H1 (cell line): ENCODE measurements at regions not wholly inside any gene's neighbourhood (a gene's known extent, or its start where the extent isn't known, plus 50 kb on each side); places are given as distances from the start of the nearest gene placed in this dataset.

ENCODE experiments used
- JUN ChIP-seq: IDR thresholded peaks from 2 replicates; pipeline ENCODE4 v1.6.1; 2011; ENCODE audit warnings: low read depth, mild to moderate bottlenecking, improper control_type of control experiment, low read length
- KDM1A ChIP-seq: fragments of 200-600, 300-600 bp; sonication (generic); IDR thresholded peaks from 2 replicates; pipeline ENCODE4 v1.7.1; 2016; ENCODE audit warnings: mild to moderate bottlenecking, low read length, borderline replicate concordance
- POU5F1 ChIP-seq: IDR thresholded peaks from 2 replicates; pipeline ENCODE4 v1.6.1; 2011; ENCODE audit warnings: low read depth, mild to moderate bottlenecking, low read length, moderate library complexity
- RXRA ChIP-seq: IDR thresholded peaks from 2 replicates; pipeline ENCODE4 v1.6.1; 2011; ENCODE audit warnings: low read depth, mild to moderate bottlenecking, low read length, moderate library complexity; ENCODE audit not compliant: insufficient read depth
- SP1 ChIP-seq: IDR thresholded peaks from 2 replicates; pipeline ENCODE4 v1.6.1; 2011; ENCODE audit warnings: low read depth, low read length
- TF ChIP-seq, protein P1 (sequence below), 3 experiments: IDR thresholded peaks; 1 replicate in 2 of 3; 2 replicates in 1 of 3; pipeline versions ENCODE4 v1.5.1 to v1.6.1; 2011; ENCODE audit warnings: low read length in 3 of 3, mild to moderate bottlenecking in 3 of 3, inconsistent platforms in 2 of 3, low read depth in 1 of 3, moderate library complexity in 1 of 3; ENCODE audit not compliant: insufficient read depth in 1 of 3; ENCODE audit errors: control extremely low read depth in 1 of 3

DNA sequence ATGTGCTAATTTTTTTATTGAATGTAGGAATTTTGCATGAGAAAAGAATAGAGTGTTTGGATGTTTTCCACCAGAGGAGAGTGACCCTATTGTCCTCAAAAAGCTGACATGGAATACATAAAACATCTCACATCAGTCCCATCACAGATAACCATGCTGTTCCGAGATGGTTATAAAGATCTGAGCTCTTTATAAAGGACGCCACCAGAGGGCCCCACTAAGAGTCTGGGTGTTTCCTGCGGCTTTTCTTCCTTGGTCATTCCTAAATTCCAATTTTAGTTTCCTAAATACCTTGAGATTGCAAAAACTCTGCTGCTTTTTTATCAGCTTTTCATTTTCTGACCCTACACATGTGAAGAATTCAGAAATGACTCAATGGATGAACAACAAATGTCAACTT is 504.5 kb upstream of the FRG1 start:
- TF ChIP-seq, protein P1, sequence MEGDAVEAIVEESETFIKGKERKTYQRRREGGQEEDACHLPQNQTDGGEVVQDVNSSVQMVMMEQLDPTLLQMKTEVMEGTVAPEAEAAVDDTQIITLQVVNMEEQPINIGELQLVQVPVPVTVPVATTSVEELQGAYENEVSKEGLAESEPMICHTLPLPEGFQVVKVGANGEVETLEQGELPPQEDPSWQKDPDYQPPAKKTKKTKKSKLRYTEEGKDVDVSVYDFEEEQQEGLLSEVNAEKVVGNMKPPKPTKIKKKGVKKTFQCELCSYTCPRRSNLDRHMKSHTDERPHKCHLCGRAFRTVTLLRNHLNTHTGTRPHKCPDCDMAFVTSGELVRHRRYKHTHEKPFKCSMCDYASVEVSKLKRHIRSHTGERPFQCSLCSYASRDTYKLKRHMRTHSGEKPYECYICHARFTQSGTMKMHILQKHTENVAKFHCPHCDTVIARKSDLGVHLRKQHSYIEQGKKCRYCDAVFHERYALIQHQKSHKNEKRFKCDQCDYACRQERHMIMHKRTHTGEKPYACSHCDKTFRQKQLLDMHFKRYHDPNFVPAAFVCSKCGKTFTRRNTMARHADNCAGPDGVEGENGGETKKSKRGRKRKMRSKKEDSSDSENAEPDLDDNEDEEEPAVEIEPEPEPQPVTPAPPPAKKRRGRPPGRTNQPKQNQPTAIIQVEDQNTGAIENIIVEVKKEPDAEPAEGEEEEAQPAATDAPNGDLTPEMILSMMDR (IDR thresholded peaks at IDR 0.05; ENCODE audit: control extremely low read depth in 1 of 3, insufficient read depth in 1 of 3, low read depth in 1 of 3, low read length in 3 of 3) = peak in 2 of 3 experiments; percentile 46 to 47; a peak in 3 of 4 replicates
- no peak for TF ChIP-seq RXRA
- TF ChIP-seq POU5F1 = no peak
- TF ChIP-seq SP1 = no peak
- no peak for TF ChIP-seq JUN
- TF ChIP-seq KDM1A = no peak
